Tibial artery (tissue), 4 donors: ENCODE measurements at regions not wholly inside any gene's neighbourhood (a gene's known extent, or its start where the extent isn't known, plus 50 kb on each side); places are given as distances from the start of the nearest gene placed in this dataset.
"Not testable (repeated sequence)": the region's sequence is repeated elsewhere in the genome, so short reads cannot be mapped to it uniquely, and the experiment has no call there.

Experiments used
- DNase-seq, 2 donors: peaks; one replicate each; pipeline ENCODE4 v3.0.0-alpha.2; 2019
- H3K27ac ChIP-seq, 2 donors: fragments of 200-600 bp; sonication (generic) in 1 of 2; 1 replicate in 1 of 2; 2 replicates in 1 of 2; pipeline ENCODE4 v1.5.1; 2018 to 2019; ENCODE audit warnings: mild to moderate bottlenecking in 1 of 2
- H3K27me3 ChIP-seq, 2 donors: fragments of 200-600 bp; sonication (generic) in 1 of 2; one replicate each; pipeline versions ENCODE4 v1.5.1 to v1.6.0; 2016 to 2019
- H3K36me3 ChIP-seq, 3 donors: fragments of 200-600 bp; sonication (generic) in 2 of 3; one replicate each; pipeline ENCODE4 v1.5.1; 2016 to 2019; ENCODE audit warnings: mild to moderate bottlenecking in 2 of 3
- H3K4me1 ChIP-seq, 4 donors: fragments of 200-600 bp; sonication (generic) in 2 of 4; 1 replicate in 3 of 4; 2 replicates in 1 of 4; pipeline ENCODE4 v1.5.1; 2016 to 2019
- H3K4me3 ChIP-seq, 2 donors: fragments of 200-600 bp; sonication (generic) in 1 of 2; 1 replicate in 1 of 2; 2 replicates in 1 of 2; pipeline ENCODE4 v1.5.1; 2018 to 2019; ENCODE audit warnings: mild to moderate bottlenecking in 2 of 2
- H3K9me3 ChIP-seq, 3 donors: fragments of 200-600 bp; sonication (generic) in 1 of 3; one replicate each; pipeline ENCODE4 v1.5.1; 2016 to 2019
- CTCF ChIP-seq, 2 experiments: fragments of 200-600 bp in 1 of 2; fragments of 450-650 bp in 1 of 2; IDR thresholded peaks; one replicate each; pipeline ENCODE4 v1.5.1; 2017 to 2019; ENCODE audit warnings: antibody characterized with exemption in 2 of 2, mild to moderate bottlenecking in 1 of 2, moderate library complexity in 1 of 2
- intact Hi-C: fragments of 100-400 bp; cut with DNase I; formaldehyde crosslinking; loops from one replicate; pipeline ENCODE4 v1.15.0; 2023; ENCODE audit warnings: low total_unique reads

GRCh38 chr7:142452791-142453190 lies 194.9 kb upstream of the PRSS58 start:
- intact Hi-C loops, result no loop called here
- Histone ChIP-seq H3K4me1 (no peaks in the 10 kb centered on the region), H3K27ac (no peak overlapping the region), H3K36me3 (no peaks in the 10 kb centered on the region), H3K4me3 (no peak overlapping the region), H3K27me3 (peaks cover 0 to 2% of the 10 kb centered on the region in 2 donors), H3K9me3 (no peaks in the 10 kb centered on the region)
- DNase-seq, result no peak
- no peak for TF ChIP-seq CTCF (IDR thresholded peaks at IDR 0.05)

- H3K9me3 ChIP-seq, result no peaks in the 10 kb centered on the region
- intact Hi-C loops, result no loop called here
- H3K4me1 ChIP-seq, result no peaks in the 10 kb centered on the region
- no peak for DNase-seq
- H3K27ac ChIP-seq, result no peak overlapping the region
- no peak overlapping the region for H3K4me3 ChIP-seq
- TF ChIP-seq CTCF (IDR thresholded peaks at IDR 0.05), result no peak
- H3K36me3 ChIP-seq, result no peaks in the 10 kb centered on the region
- H3K27me3 ChIP-seq, result peaks cover 0 to 2% of the 10 kb centered on the region in 2 donors
Measured at GRCh38 chr7:142451817-142452216, 194.0 kb upstream of the PRSS58 start.

- Histone ChIP-seq H3K36me3 (no peaks in the 10 kb centered on the region), H3K4me3 (no peak overlapping the region), H3K4me1 (no peaks in the 10 kb centered on the region), H3K9me3 (no peaks in the 10 kb centered on the region), H3K27ac (no peak overlapping the region), H3K27me3 (peaks cover 0 to 2% of the 10 kb centered on the region in 2 donors)
- no peak for TF ChIP-seq CTCF (IDR thresholded peaks at IDR 0.05)
- intact Hi-C loops, result no loop called here
- DNase-seq, result no peak
Measured at GRCh38 chr7:142451296-142451695, 193.4 kb upstream of the PRSS58 start.

GRCh38 chr7:142450695-142451094 lies 192.8 kb upstream of the PRSS58 start:
- Histone ChIP-seq H3K36me3 (no peaks in the 10 kb centered on the region), H3K9me3 (no peaks in the 10 kb centered on the region), H3K27ac (no peak overlapping the region), H3K4me3 (no peak overlapping the region), H3K4me1 (no peaks in the 10 kb centered on the region), H3K27me3 (peaks cover 0 to 2% of the 10 kb centered on the region in 2 donors)
- intact Hi-C loops, result no loop called here
- DNase-seq, result no peak
- TF ChIP-seq CTCF (IDR thresholded peaks at IDR 0.05), result no peak

GRCh38 chr7:142450206-142450605 lies 192.3 kb upstream of the PRSS58 start:
- intact Hi-C loops, result no loop called here
- TF ChIP-seq CTCF (IDR thresholded peaks at IDR 0.05), result no peak

GRCh38 chr7:142448857-142449256 lies 191.0 kb upstream of the PRSS58 start:
- H3K9me3 ChIP-seq, H3K27me3 ChIP-seq, H3K36me3 ChIP-seq, H3K4me3 ChIP-seq, H3K4me1 ChIP-seq, DNase-seq, H3K27ac ChIP-seq, intact Hi-C loops: not testable (repeated sequence)

More at GRCh38 chr7:142450206-142450605, 192.3 kb upstream of the PRSS58 start:
- Histone ChIP-seq H3K4me3 (no peak overlapping the region), H3K4me1 (no peaks in the 10 kb centered on the region), H3K36me3 (no peaks in the 10 kb centered on the region), H3K27ac (no peak overlapping the region), H3K27me3 (peaks cover 0 to 7% of the 10 kb centered on the region in 2 donors), H3K9me3 (no peaks in the 10 kb centered on the region)
- no peak for DNase-seq
